Peyer's patch (tissue), 4 donors: ENCODE measurements at regions not wholly inside any gene's neighbourhood (a gene's known extent, or its start where the extent isn't known, plus 50 kb on each side); places are given as distances from the start of the nearest gene placed in this dataset.

Experiments used
- CTCF ChIP-seq, 6 experiments: fragments of 450-650 bp in 4 of 6; fragments of 200-600 bp in 2 of 6; sonication (generic) in 1 of 6; IDR thresholded peaks; one replicate each; pipeline ENCODE4 v1.5.1; 2017 to 2019; ENCODE audit warnings: antibody characterized with exemption in 6 of 6, mild to moderate bottlenecking in 3 of 6, moderate library complexity in 1 of 6
- POLR2A ChIP-seq, 2 donors: fragments of 450-650 bp; IDR thresholded peaks; one replicate each; pipeline ENCODE4 v1.5.1; 2017; ENCODE audit warnings: antibody characterized with exemption in 2 of 2, mild to moderate bottlenecking in 2 of 2, moderate library complexity in 2 of 2

GRCh38 chr20:57785061-57785460 lies 75.2 kb upstream of the PMEPA1 start:
- no peak for TF ChIP-seq CTCF (IDR thresholded peaks at IDR 0.05)
- no peak for TF ChIP-seq POLR2A (IDR thresholded peaks at IDR 0.05)
